GM23338 (cell line): ENCODE measurements at regions not wholly inside any gene's neighbourhood (a gene's known extent, or its start where the extent isn't known, plus 50 kb on each side); places are given as distances from the start of the nearest gene placed in this dataset.

Experiments used
- CREB1 ChIP-seq: fragments of 250-450 bp; sonication (Bioruptor Pico); IDR thresholded peaks from 2 replicates; pipeline ENCODE4 v1.5.0; 2020; ENCODE audit warnings: low read depth, mild to moderate bottlenecking, moderate library complexity
- EZH2 ChIP-seq: fragments of 200-600 bp; sonication (generic); IDR thresholded peaks from one replicate; pipeline ENCODE4 v1.8.0; 2017; ENCODE audit warnings: antibody characterized with exemption, mild to moderate bottlenecking, low read depth; ENCODE audit not compliant: unreplicated experiment
- EZH2phosphoT487 ChIP-seq: fragments of 200-600 bp; sonication (generic); IDR thresholded peaks from one replicate; pipeline ENCODE4 v1.8.1; 2018; ENCODE audit warnings: antibody characterized with exemption; ENCODE audit not compliant: unreplicated experiment
- JUNB ChIP-seq: IDR thresholded peaks from one replicate; pipeline ENCODE4 v1.6.1; 2016; ENCODE audit warnings: antibody characterized with exemption; ENCODE audit not compliant: unreplicated experiment
- POLR2AphosphoS5 ChIP-seq: IDR thresholded peaks from 2 replicates; pipeline ENCODE4 v1.6.1; 2016; ENCODE audit warnings: antibody characterized with exemption, low read depth
- ZNF114 ChIP-seq: fragments of 250-450 bp; sonication (Bioruptor Pico); IDR thresholded peaks from 2 replicates; pipeline ENCODE4 v1.5.0; 2020; ENCODE audit warnings: mild to moderate bottlenecking, moderate library complexity
- TF ChIP-seq, protein P1 (sequence below), 2 experiments: fragments of 200-600 bp in 1 of 2; sonication (generic) in 1 of 2; conservative IDR thresholded peaks; 2 replicates each; pipeline versions ENCODE4 v1.5.1 to v1.6.1; 2016 to 2017; ENCODE audit warnings: antibody characterized with exemption in 2 of 2, low read depth in 2 of 2, mild to moderate bottlenecking in 2 of 2, moderate library complexity in 1 of 2
- TF ChIP-seq, protein P2 (sequence below): IDR thresholded peaks from 2 replicates; pipeline ENCODE4 v1.6.1; 2016; ENCODE audit warnings: antibody characterized with exemption
- TF ChIP-seq, protein P3 (sequence below): IDR thresholded peaks from one replicate; pipeline ENCODE4 v1.6.1; 2018; ENCODE audit warnings: antibody characterized with exemption; ENCODE audit not compliant: unreplicated experiment

DNA sequence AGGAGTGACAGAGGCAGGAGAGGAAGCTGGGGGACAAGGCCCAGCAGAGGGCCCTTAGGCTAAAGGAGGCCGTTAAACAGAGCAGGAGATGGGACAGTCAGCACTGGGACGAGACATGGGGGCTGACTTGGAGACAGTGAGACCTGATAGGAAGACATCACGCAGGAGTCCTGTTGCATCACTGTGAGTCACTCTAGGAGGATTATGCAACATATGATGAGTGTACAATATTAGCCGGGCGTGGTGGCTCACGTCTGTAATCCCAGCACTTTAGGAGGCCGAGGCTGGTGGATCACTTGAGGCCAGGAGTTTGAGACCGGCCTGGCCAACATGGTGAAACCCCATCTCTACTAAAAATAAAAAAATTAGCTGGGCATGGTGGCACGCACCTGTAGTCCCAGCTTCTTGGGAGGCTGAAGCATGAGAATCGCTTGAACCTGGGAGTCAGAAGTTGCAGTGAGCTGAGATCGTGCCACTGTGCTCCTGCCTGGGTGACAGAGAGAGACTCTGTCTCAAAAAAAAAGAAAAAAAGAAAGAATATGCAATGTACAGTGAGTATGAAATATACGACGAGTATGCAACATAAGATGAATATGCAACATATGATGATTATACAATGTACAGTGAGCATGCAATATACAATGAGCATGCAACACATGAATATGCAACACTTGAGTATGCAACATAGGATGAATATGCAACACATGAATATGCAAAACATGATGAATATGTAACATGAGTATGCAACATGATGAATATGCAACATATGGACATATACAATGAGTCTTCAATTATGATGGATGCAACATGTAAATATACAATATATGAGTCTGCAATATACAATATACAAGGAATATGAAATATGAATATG is 83.3 kb upstream of the ID2 start:
- TF ChIP-seq EZH2, result no peak
- TF ChIP-seq, protein P1, sequence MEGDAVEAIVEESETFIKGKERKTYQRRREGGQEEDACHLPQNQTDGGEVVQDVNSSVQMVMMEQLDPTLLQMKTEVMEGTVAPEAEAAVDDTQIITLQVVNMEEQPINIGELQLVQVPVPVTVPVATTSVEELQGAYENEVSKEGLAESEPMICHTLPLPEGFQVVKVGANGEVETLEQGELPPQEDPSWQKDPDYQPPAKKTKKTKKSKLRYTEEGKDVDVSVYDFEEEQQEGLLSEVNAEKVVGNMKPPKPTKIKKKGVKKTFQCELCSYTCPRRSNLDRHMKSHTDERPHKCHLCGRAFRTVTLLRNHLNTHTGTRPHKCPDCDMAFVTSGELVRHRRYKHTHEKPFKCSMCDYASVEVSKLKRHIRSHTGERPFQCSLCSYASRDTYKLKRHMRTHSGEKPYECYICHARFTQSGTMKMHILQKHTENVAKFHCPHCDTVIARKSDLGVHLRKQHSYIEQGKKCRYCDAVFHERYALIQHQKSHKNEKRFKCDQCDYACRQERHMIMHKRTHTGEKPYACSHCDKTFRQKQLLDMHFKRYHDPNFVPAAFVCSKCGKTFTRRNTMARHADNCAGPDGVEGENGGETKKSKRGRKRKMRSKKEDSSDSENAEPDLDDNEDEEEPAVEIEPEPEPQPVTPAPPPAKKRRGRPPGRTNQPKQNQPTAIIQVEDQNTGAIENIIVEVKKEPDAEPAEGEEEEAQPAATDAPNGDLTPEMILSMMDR (conservative IDR thresholded peaks at IDR 0.05; ENCODE audit: low read depth in 2 of 2), result no peak
- no peak for TF ChIP-seq POLR2AphosphoS5
- no peak for TF ChIP-seq JUNB
- TF ChIP-seq EZH2phosphoT487, result no peak
- no peak for TF ChIP-seq ZNF114 (CRISPR knock-in tag)
- TF ChIP-seq, protein P2, sequence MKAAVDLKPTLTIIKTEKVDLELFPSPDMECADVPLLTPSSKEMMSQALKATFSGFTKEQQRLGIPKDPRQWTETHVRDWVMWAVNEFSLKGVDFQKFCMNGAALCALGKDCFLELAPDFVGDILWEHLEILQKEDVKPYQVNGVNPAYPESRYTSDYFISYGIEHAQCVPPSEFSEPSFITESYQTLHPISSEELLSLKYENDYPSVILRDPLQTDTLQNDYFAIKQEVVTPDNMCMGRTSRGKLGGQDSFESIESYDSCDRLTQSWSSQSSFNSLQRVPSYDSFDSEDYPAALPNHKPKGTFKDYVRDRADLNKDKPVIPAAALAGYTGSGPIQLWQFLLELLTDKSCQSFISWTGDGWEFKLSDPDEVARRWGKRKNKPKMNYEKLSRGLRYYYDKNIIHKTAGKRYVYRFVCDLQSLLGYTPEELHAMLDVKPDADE, result no peak
- TF ChIP-seq CREB1, result no peak
- TF ChIP-seq, protein P3, sequence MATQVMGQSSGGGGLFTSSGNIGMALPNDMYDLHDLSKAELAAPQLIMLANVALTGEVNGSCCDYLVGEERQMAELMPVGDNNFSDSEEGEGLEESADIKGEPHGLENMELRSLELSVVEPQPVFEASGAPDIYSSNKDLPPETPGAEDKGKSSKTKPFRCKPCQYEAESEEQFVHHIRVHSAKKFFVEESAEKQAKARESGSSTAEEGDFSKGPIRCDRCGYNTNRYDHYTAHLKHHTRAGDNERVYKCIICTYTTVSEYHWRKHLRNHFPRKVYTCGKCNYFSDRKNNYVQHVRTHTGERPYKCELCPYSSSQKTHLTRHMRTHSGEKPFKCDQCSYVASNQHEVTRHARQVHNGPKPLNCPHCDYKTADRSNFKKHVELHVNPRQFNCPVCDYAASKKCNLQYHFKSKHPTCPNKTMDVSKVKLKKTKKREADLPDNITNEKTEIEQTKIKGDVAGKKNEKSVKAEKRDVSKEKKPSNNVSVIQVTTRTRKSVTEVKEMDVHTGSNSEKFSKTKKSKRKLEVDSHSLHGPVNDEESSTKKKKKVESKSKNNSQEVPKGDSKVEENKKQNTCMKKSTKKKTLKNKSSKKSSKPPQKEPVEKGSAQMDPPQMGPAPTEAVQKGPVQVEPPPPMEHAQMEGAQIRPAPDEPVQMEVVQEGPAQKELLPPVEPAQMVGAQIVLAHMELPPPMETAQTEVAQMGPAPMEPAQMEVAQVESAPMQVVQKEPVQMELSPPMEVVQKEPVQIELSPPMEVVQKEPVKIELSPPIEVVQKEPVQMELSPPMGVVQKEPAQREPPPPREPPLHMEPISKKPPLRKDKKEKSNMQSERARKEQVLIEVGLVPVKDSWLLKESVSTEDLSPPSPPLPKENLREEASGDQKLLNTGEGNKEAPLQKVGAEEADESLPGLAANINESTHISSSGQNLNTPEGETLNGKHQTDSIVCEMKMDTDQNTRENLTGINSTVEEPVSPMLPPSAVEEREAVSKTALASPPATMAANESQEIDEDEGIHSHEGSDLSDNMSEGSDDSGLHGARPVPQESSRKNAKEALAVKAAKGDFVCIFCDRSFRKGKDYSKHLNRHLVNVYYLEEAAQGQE, result no peak
